ENCODE measurements at regions not wholly inside any gene's neighbourhood (a gene's known extent, or its start where the extent isn't known, plus 50 kb on each side); places are given as distances from the start of the nearest gene placed in this dataset.
"Not testable (repeated sequence)": the region's sequence is repeated elsewhere in the genome, so short reads cannot be mapped to it uniquely, and the experiment has no call there.

DNA sequence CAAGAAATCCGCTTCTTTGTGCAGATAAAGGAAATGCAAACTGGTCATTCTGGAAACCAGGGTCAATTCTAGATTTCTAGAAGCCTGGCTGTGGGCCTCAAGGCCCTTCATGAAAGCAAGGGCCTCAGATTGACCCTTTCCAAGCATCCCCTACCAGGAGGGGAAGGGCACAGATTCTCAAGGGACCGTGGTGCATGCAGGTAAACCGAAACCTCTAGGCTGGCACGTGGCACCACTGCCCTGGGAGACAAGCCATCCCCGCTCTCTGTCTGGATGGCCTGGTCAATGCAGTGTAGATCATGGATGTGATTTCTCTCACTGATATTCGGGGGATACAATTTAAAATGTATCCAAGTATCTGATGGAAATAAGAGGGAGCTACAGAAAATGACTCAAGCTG lies 69.4 kb downstream of the TOMM20 start:
- in situ Hi-C loops (cut with MboI; ENCODE audit: low sequenced_read_pairs), result no loop called here

DNA sequence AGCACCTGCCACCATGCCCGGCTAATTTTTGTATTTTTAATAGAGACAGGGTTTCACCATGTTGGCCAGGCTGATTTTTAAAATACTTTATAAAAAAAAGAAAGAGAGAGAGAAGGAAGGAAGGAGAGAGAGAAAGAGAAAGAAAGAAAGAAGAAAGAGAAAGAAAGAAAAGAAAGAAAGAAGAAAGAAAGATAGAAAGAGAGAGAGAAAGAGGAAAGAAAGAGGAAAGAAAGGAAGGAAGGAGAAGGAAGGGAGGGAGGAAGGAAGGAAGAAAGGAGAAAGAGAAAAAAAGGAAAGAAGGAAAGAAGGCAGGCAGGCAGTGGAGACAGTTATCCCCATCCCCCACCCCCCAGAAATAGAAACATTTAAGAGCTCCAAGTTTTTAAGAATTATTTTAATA lies 69.9 kb downstream of the TOMM20 start:
- in situ Hi-C loops (cut with MboI; ENCODE audit: low sequenced_read_pairs), result no loop called here

DNA sequence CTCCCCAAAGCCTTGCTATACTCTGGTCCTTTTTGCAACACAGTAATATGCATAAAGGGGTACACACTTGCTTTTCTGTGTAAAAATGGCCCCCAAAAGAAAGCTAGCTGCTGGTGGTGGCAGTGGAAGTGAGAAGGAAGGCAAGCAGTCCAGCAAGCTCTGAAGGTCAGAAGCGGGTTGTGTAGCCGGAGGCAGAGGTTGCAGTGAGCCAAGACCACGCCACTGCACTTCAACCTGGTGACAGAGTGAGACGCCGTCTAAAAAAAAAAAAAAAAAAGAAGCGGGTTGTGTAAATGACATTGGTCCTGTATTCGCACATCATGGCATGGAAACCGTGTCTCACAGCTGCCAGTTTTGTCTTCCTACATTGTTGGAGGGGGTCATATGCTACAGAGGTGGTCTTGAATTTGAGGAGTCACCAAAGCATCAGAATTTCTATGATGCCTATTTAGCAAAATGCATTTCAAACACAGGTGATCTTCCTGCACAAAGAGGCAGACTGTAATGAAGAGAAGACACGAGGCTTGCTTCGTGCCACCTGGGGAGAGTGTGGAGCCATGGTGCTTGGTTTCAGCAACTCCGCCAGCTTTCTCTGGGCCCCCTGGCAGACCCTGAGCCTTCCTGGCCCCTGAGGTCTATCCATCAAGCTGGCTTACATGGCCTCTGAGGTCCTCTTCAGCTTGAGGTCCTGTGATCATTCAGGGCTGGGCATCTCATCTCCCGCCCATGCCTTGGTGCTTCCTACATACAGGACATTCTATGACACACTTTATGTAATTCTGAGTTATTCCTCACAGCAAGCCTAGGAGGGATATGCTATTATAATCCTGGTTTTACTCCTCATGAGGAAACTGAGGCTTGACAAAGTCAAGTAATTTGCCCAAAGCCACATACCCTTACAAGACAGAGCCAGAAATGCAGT lies 71.0 kb downstream of the TOMM20 start:
- in situ Hi-C loops (cut with MboI; ENCODE audit: low sequenced_read_pairs), result no loop called here

GRCh38 chr1:235056937-235057336 lies 71.7 kb downstream of the TOMM20 start:
- in situ Hi-C loops (cut with MboI; ENCODE audit: low sequenced_read_pairs), result no loop called here

GRCh38 chr1:235054936-235055335 lies 73.7 kb downstream of the TOMM20 start:
- in situ Hi-C loops (cut with MboI; ENCODE audit: low sequenced_read_pairs), result no loop called here

DNA sequence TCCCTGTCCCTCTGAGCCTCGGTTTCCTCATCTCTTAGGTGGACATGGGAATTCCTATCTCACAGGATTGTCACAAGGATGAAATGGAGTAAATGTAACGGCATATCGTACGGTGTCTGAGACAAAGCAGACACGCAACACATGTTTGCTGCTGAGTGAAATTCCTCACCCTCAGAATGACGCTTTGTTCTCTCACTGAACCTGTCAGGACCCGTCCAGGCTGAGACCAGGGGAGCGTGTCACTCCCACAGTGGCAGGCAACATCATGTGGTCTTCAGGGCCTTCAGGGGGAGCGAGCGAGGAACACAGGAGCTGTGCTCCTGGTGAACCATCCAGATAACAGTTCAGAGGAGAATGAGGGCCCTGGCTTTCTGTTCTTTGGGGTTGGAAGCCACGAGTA lies 74.2 kb downstream of the TOMM20 start:
- in situ Hi-C loops (cut with MboI; ENCODE audit: low sequenced_read_pairs), result no loop called here

- in situ Hi-C loops (cut with MboI; ENCODE audit: low sequenced_read_pairs), result no loop called here
Observed at GRCh38 chr1:235052067-235053008, 76.3 kb downstream of the TOMM20 start.

DNA sequence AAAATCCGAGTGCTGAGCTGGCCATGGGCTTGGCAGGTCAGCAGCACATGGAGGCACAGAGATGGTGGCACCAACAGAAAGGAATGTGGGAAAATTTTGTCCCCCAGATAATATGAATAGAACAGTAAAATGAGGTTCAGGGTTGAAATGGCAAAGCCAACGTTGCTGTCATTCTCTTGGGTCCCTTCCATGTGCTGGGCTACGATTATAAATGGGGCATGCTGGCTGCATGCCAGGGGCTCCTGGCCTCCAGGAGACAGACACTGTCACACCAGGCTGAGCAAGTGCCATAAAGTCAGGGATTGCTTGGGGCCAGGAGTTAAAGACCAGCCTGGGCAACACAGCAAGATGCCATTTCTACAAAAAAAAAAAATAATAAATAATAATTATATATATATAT lies 77.1 kb downstream of the TOMM20 start:
- in situ Hi-C loops (cut with MboI; ENCODE audit: low sequenced_read_pairs), result no loop called here

- in situ Hi-C loops (cut with MboI; ENCODE audit: low sequenced_read_pairs), result no loop called here
Observed at GRCh38 chr1:235050911-235051360, 77.7 kb downstream of the TOMM20 start.

DNA sequence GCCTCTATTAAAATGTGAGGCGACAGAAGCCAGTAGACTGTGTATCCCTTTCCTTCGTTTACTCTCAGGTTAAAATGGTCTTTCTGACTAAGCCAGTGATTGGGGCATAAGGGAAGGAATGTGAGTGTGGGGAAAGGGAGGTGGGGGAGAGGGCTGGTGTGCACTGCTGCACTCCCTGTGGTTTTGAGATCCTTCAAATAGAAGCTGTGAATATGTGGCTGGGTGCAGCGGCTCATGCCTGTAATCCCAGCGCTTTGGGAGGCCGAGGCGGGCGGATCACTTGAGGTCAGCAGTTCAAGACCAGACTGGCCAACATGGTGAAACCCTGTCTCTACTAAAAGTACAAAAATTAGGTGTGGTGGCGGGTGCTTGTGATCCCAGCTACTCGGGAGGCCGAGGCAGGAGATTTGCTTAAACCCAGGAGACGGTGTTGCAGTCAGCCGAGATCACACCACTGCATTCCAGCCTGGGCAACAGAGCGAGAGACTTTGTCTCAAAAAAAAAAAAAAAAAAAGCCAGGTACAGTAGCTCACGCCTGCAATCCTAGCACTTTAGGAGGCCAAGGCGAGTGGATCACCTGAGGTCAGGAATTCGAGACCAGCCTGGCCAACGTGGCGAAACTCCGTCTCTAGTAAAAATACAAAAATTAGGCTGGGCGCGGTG lies 78.8 kb downstream of the TOMM20 start:
- in situ Hi-C loops (cut with MboI; ENCODE audit: low sequenced_read_pairs), result not testable (repeated sequence)

DNA sequence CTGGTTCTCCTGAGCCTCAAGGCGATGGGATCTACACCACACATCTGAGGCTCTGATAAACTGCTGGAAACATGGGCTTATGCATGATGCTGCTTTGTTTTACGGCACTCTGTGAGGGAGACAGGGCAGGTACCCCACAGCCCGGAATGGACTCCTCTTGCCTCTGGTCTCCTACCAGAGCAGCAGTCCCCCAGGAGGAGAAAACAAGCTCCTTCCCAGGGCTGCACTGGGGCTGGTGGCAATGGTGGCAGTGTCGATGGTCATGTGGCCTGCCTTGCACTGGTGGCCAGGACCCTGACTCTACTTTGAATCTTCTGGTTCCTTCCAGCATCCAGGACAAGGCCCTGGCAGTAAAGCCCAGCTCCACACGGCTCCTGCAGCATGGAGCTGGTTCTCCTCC lies 79.4 kb downstream of the TOMM20 start:
- in situ Hi-C loops (cut with MboI; ENCODE audit: low sequenced_read_pairs), result no loop called here

DNA sequence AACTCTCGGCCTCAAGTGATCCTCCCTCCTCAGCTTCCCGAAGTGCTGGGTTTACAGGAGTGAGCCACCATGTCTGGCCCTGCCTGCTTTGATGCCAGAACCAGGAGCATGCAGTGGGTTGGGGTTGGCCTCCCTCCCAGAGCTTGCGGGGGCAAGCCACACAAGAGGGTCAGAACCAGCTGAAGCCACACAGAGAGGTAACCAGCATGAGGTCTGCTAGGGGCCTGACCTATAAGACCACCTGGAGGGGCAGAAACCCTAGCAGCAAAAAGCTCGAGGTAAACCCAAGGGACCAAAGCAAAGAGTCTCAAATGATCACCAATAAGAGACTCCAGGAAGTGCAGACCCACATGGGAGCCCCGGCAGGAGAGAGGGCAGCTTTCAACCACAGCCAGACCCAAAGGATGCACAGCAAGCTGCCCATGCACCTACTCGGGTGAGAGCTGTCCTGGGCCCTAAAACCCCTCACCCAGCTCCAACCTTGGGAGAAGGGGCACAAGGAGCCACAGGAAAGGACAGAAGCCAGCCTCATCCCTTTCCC lies 81.2 kb downstream of the TOMM20 start:
- in situ Hi-C loops (cut with MboI; ENCODE audit: low sequenced_read_pairs), result no loop called here

GRCh38 chr1:235045921-235046601 lies 82.6 kb downstream of the TOMM20 start:
- in situ Hi-C loops (cut with MboI; ENCODE audit: low sequenced_read_pairs), result no loop called here

DNA sequence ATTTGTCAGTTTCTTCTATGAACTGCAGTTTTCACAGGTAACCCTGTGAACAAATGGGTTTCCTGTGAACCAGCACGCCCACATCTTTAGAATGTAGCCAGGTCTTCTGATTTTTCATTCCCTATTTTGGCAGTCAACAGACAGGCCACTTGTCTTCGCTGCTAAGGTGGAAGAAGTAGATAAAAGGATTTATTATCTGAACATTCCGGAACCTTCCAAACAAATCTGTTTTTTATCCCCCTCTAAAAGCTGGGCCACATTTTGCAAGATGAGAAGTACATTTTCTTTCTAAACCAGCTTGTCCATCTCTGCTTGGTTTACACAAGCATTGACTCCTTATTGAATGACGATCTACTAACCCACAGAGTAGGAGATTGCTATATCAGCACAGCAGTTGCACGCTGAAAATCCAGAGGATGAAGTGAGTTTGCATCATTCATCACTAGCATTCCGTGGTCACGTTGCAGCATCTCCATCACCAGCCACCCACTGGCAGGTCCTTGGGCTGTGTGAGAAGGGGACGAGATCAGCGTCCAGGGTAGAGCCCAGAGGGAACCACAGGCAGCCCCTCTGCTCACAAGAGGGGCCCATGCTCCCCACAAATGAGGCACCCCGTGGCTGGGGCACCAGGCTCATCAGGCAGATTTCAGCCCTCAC lies 83.5 kb downstream of the TOMM20 start:
- in situ Hi-C loops (cut with MboI; ENCODE audit: low sequenced_read_pairs), result no loop called here

DNA sequence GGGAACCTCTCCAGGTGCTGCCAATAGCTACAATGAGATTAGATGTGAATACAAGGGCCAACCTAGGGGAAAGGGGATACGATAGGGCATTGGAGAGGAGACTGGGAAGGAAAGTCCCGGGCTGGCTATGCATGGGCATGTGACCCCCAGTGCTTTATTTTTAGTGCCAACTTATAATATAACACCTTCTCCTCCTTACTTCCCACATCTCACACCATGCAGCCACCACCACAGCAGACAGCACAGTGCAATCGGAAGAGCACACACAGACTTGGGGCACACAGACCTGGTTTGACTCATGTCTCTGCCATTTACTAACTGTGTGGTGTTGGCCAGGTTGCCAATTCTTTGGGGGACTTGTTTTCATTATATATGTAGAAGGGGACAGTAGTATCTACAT lies 85.4 kb downstream of the TOMM20 start:
- in situ Hi-C loops (cut with MboI; ENCODE audit: low sequenced_read_pairs), result no loop called here

- in situ Hi-C loops (cut with MboI; ENCODE audit: low sequenced_read_pairs), result no loop called here
Observed at GRCh38 chr1:235038701-235039100, 89.9 kb downstream of the TOMM20 start.

- in situ Hi-C loops (cut with MboI; ENCODE audit: low sequenced_read_pairs), result no loop called here
Observed at GRCh38 chr1:235035928-235036327, 92.7 kb downstream of the TOMM20 start.

DNA sequence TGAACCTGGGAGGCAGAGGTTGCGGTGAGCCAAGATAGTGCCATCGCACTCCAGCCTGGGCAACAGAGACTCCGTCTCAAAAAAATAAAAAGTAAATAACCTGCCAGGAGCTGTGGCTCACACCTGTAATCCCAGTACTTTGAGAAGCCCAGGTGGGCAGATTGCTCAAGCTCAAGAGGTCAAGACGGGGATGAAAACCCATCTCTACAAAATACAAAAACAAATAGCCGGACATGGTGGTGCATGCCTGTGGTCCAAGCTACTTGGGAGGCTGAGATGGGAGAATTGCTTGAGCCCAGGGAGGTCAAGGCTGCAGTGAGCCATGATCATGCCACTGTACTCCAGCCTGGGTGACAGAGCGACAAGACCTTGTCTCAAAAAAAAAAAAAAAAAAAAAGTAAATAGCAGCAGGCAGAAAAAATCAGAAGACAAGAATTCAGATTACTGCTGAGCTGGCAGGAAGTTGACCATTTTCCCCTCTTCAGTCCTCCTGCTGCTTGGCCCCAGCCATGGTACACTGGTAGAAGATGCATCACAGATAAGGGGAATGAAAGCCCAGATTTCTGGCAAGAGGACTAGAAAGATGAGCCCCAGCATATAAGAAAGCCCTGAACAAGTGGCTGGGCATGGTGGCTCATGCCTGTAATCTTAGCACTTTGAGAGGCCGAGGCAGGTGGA lies 97.6 kb downstream of the TOMM20 start:
- in situ Hi-C loops (cut with MboI; ENCODE audit: low sequenced_read_pairs), result no loop called here

DNA sequence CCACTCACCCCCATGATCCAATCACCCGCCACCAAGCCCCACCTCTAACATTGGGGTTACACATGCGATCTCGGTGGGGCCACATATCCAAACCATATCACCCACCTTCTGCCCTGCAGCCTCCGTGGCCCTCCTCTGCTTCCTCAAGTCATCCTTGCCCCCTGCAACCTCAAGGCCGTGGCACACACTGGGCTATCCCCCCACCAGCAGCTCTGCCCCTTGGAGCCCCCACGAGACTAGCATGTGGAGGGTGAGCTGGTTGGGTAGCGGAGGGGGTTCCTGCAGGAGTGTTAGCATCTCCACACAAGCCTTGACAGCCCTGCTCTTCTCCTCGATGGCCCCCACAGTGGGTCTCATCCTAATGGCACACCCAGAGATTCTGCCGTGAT lies 100.8 kb downstream of the TOMM20 start:
- in situ Hi-C loops (cut with MboI; ENCODE audit: low sequenced_read_pairs), result no loop called here

All from HL-60/S4 treated with phorbol 12-myristate 13-acetate at 8.2 ng/mL for 4 days and 3 days (cell line).